H9 (cell line): ENCODE measurements at regions not wholly inside any gene's neighbourhood (a gene's known extent, or its start where the extent isn't known, plus 50 kb on each side); places are given as distances from the start of the nearest gene placed in this dataset.

ENCODE experiments used
- DNase-seq: peaks from one replicate; pipeline ENCODE4 v3.0.0-alpha.2; 2017
- H2AFZ ChIP-seq: one replicate; pipeline ENCODE4 v1.6.1; 2013; ENCODE audit warnings: mild to moderate bottlenecking, low read length, control low read depth, moderate library complexity
- H2AK5ac ChIP-seq: 2 replicates; pipeline ENCODE4 v1.6.1; 2013; ENCODE audit warnings: low read length, control low read depth, mixed read lengths; ENCODE audit not compliant: insufficient read length
- H2BK120ac ChIP-seq: one replicate; pipeline ENCODE4 v1.6.1; 2013; ENCODE audit warnings: low read depth, mild to moderate bottlenecking, low read length, control low read depth, inconsistent platforms; ENCODE audit not compliant: poor library complexity, severe bottlenecking
- H2BK12ac ChIP-seq: 2 replicates; pipeline ENCODE4 v1.6.1; 2013; ENCODE audit warnings: low read length, control low read depth, mixed read lengths, low read depth; ENCODE audit not compliant: insufficient read length
- H2BK15ac ChIP-seq: 2 replicates; pipeline ENCODE4 v1.6.1; 2013; ENCODE audit warnings: low read depth, low read length, control low read depth
- H2BK20ac ChIP-seq: one replicate; pipeline ENCODE4 v1.6.1; 2013; ENCODE audit warnings: low read depth, mild to moderate bottlenecking, low read length, control low read depth, inconsistent platforms; ENCODE audit not compliant: poor library complexity, severe bottlenecking
- H2BK5ac ChIP-seq: 2 replicates; pipeline ENCODE4 v1.6.1; 2013; ENCODE audit warnings: low read length, control low read depth, mixed read lengths; ENCODE audit not compliant: insufficient read length
- H3K14ac ChIP-seq: 2 replicates; pipeline ENCODE4 v1.6.1; 2013; ENCODE audit warnings: low read length, control low read depth; ENCODE audit not compliant: insufficient read depth
- H3K18ac ChIP-seq: 2 replicates; pipeline ENCODE4 v1.6.1; 2013; ENCODE audit warnings: low read depth, mild to moderate bottlenecking, mixed read lengths, low read length, control low read depth; ENCODE audit not compliant: insufficient read length
- H3K23ac ChIP-seq: 2 replicates; pipeline ENCODE4 v1.6.1; 2013; ENCODE audit warnings: low read length, control low read depth, mixed read lengths, low read depth; ENCODE audit not compliant: insufficient read length
- H3K23me2 ChIP-seq: 2 replicates; pipeline ENCODE4 v1.6.1; 2013; ENCODE audit warnings: low read depth, mild to moderate bottlenecking, mixed read lengths, low read length, control low read depth; ENCODE audit not compliant: insufficient read length, poor library complexity, severe bottlenecking
- H3K27ac ChIP-seq: 2 replicates; pipeline ENCODE4 v1.5.1; 2013; ENCODE audit warnings: low read length, control low read depth, mixed read lengths, low read depth; ENCODE audit not compliant: insufficient read length
- H3K27me3 ChIP-seq: 2 replicates; pipeline ENCODE4 v1.6.1; 2013; ENCODE audit warnings: low read length, control low read depth, inconsistent platforms; ENCODE audit not compliant: insufficient read depth
- H3K4ac ChIP-seq: 2 replicates; pipeline ENCODE4 v1.6.1; 2013; ENCODE audit warnings: low read depth, mild to moderate bottlenecking, control low read depth, inconsistent platforms, low read length, moderate library complexity
- H3K4me1 ChIP-seq: 2 replicates; pipeline ENCODE4 v1.6.1; 2013; ENCODE audit warnings: low read length, control low read depth, inconsistent platforms; ENCODE audit not compliant: insufficient read depth
- H3K4me2 ChIP-seq: 2 replicates; pipeline ENCODE4 v1.6.1; 2013; ENCODE audit warnings: low read length, control low read depth, mixed read lengths; ENCODE audit not compliant: insufficient read length, insufficient read depth
- H3K56ac ChIP-seq: 2 replicates; pipeline ENCODE4 v1.6.1; 2013; ENCODE audit warnings: low read depth, mild to moderate bottlenecking, mixed read lengths, low read length, control low read depth; ENCODE audit not compliant: insufficient read length
- H3K79me1 ChIP-seq: 2 replicates; pipeline ENCODE4 v1.6.1; 2013; ENCODE audit warnings: low read depth, mild to moderate bottlenecking, moderate library complexity, low read length, control low read depth, inconsistent platforms; ENCODE audit not compliant: insufficient read depth, poor library complexity, severe bottlenecking
- H3K79me2 ChIP-seq: 2 replicates; pipeline ENCODE4 v1.6.1; 2013; ENCODE audit warnings: low read length, control low read depth, inconsistent platforms; ENCODE audit not compliant: insufficient read depth
- H3K9ac ChIP-seq: 2 replicates; pipeline ENCODE4 v1.6.1; 2013; ENCODE audit warnings: low read length, control low read depth, mixed read lengths; ENCODE audit not compliant: insufficient read length; ENCODE audit errors: extremely low read depth
- H3K9me3 ChIP-seq: one replicate; pipeline ENCODE4 v1.6.1; 2013; ENCODE audit warnings: low read depth, low read length, inconsistent platforms; ENCODE audit not compliant: control insufficient read depth
- H3T11ph ChIP-seq: one replicate; pipeline ENCODE4 v1.6.1; 2013; ENCODE audit warnings: mild to moderate bottlenecking, low read length, control low read depth, inconsistent platforms
- H4K20me1 ChIP-seq: one replicate; pipeline ENCODE4 v1.6.1; 2013; ENCODE audit not compliant: control insufficient read depth, insufficient read length, insufficient read depth
- H4K5ac ChIP-seq: 2 replicates; pipeline ENCODE4 v1.6.1; 2013; ENCODE audit warnings: low read depth, mild to moderate bottlenecking, mixed read lengths, low read length, control low read depth; ENCODE audit not compliant: insufficient read length
- H4K8ac ChIP-seq: replicated peaks from 2 replicates; pipeline ENCODE4 v1.6.1; 2013; ENCODE audit warnings: low read length, control low read depth, mixed read lengths, low read depth; ENCODE audit not compliant: insufficient read length
- H4K91ac ChIP-seq: 2 replicates; pipeline ENCODE4 v1.6.1; 2013; ENCODE audit warnings: low read depth, mild to moderate bottlenecking, moderate library complexity, mixed read lengths, low read length, control low read depth; ENCODE audit not compliant: insufficient read length
- H3K27ac Mint-ChIP-seq, 3 experiments: 2 replicates in 2 of 3; 3 replicates in 1 of 3; pipeline ENCODE4 v1.8.0; 2020 to 2021; ENCODE audit warnings: mixed read lengths in 3 of 3, mild to moderate bottlenecking in 1 of 3, moderate library complexity in 1 of 3
- H3K27me3 Mint-ChIP-seq: 2 replicates; pipeline ENCODE4 v1.8.0; 2021; ENCODE audit warnings: low read depth, mild to moderate bottlenecking, moderate library complexity, mixed read lengths
- H3K36me3 Mint-ChIP-seq, 3 experiments: 2 replicates in 2 of 3; 3 replicates in 1 of 3; pipeline ENCODE4 v1.8.0; 2020 to 2021; ENCODE audit warnings: low read depth in 3 of 3, mixed read lengths in 3 of 3; ENCODE audit not compliant: insufficient read depth in 1 of 3
- H3K4me1 Mint-ChIP-seq, 2 experiments: 2 replicates each; pipeline ENCODE4 v1.8.0; 2020; ENCODE audit warnings: mixed read lengths in 2 of 2
- H3K4me3 Mint-ChIP-seq, 2 experiments: 2 replicates in 1 of 2; 3 replicates in 1 of 2; pipeline ENCODE4 v1.8.0; 2020 to 2021; ENCODE audit warnings: mild to moderate bottlenecking in 2 of 2, mixed read lengths in 2 of 2, moderate library complexity in 1 of 2
- H3K9me3 Mint-ChIP-seq, 2 experiments: 2 replicates in 1 of 2; 3 replicates in 1 of 2; pipeline ENCODE4 v1.8.0; 2020; ENCODE audit warnings: mild to moderate bottlenecking in 2 of 2, mixed read lengths in 2 of 2, moderate library complexity in 1 of 2
- WGBS: extraction: QIAGEN DNeasy Blood & Tissue Kit; methylation state at CpG from one replicate; pipeline ENCODE4 v1.1.7; 2013; ENCODE audit warnings: missing lambda C conversion rate, low lambda C conversion rate, mixed read lengths; ENCODE audit not compliant: insufficient read length; ENCODE audit errors: extremely low coverage; 5-methylcytosine and 5-hydroxymethylcytosine counted together
- TF ChIP-seq, protein P1 (sequence below): fragments of 200-600 bp; sonication (generic); conservative IDR thresholded peaks from 3 replicates; pipeline ENCODE4 v1.8.0; 2021; ENCODE audit warnings: antibody characterized with exemption, mild to moderate bottlenecking

DNA sequence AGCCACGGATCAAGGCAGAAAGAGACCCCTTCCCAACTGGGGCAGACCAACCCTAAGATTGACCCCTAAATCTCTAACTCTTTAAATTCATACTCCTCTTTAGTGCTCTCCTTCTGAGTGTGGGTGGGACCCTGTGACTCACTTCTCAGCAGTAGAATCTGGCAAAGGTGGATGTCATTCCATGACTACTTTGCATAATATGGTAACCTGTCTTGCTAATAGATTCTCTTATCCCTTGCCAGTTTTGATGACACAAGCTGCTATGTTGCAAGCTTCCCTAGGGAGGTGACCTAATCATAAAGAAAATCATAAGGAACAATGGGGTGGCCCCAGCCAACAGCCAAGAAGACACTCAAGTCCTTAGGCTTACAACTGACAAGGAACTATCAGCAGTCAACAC lies 155.4 kb upstream of the VWC2 start:
- Histone ChIP-seq H3K79me2 (no peaks in the 10 kb centered on the region), H3K23ac (no peak overlapping the region), H2BK5ac (no peak overlapping the region), H2BK12ac (no peak overlapping the region), H3K27ac (no peak overlapping the region), H3K79me1 (no peaks in the 10 kb centered on the region), H4K8ac (no peak overlapping the region), H3K9me3 (no peaks in the 10 kb centered on the region), H3K27me3 (no peaks in the 10 kb centered on the region), H2BK20ac (no peak overlapping the region), H2AK5ac (no peak overlapping the region), H3K9ac (no peak overlapping the region), H3K14ac (no peak overlapping the region), H4K91ac (no peak overlapping the region), H3K4me1 (no peaks in the 10 kb centered on the region), H3K23me2 (no peaks in the 10 kb centered on the region), H4K5ac (no peak overlapping the region), H2BK120ac (no peak overlapping the region), H3K56ac (no peak overlapping the region), H2AFZ (no peak overlapping the region), H3K4me2 (no peak overlapping the region), H3K18ac (no peak overlapping the region), H3T11ph (no peak overlapping the region), H2BK15ac (no peak overlapping the region), H4K20me1 (no peaks in the 10 kb centered on the region), H3K4ac (no peak overlapping the region)
- no peaks in the 10 kb centered on the region for H3K27me3 Mint-ChIP-seq
- no peak for DNase-seq
- H3K9me3 Mint-ChIP-seq: peaks cover 0 to 10% of the 10 kb centered on the region in 2 experiments; a peak in 3 of 5 replicates
- TF ChIP-seq, protein P1, sequence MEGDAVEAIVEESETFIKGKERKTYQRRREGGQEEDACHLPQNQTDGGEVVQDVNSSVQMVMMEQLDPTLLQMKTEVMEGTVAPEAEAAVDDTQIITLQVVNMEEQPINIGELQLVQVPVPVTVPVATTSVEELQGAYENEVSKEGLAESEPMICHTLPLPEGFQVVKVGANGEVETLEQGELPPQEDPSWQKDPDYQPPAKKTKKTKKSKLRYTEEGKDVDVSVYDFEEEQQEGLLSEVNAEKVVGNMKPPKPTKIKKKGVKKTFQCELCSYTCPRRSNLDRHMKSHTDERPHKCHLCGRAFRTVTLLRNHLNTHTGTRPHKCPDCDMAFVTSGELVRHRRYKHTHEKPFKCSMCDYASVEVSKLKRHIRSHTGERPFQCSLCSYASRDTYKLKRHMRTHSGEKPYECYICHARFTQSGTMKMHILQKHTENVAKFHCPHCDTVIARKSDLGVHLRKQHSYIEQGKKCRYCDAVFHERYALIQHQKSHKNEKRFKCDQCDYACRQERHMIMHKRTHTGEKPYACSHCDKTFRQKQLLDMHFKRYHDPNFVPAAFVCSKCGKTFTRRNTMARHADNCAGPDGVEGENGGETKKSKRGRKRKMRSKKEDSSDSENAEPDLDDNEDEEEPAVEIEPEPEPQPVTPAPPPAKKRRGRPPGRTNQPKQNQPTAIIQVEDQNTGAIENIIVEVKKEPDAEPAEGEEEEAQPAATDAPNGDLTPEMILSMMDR: no peak
- no peaks in the 10 kb centered on the region for H3K4me1 Mint-ChIP-seq
- WGBS: no CpG with 5 or more reads among the region's 1 CpG
- H3K36me3 Mint-ChIP-seq: peaks cover 0 to 8% (median 2%) of the 10 kb centered on the region in 3 experiments; a peak in 4 of 7 replicates
- no peak overlapping the region for H3K4me3 Mint-ChIP-seq
- no peak overlapping the region for H3K27ac Mint-ChIP-seq
